HFFc6 (cell line): ENCODE measurements at regions not wholly inside any gene's neighbourhood (a gene's known extent, or its start where the extent isn't known, plus 50 kb on each side); places are given as distances from the start of the nearest gene placed in this dataset.
A peak's percentile ranks its signal among the peaks of the same experiment; 100 is the strongest.

Experiments
- DNase-seq: peaks from one replicate; pipeline ENCODE4 v3.0.0-alpha.2; 2018
- H3K27ac Mint-ChIP-seq: 2 replicates; pipeline ENCODE4 v1.8.0; 2020; ENCODE audit warnings: mild to moderate bottlenecking, mixed read lengths
- H3K27me3 Mint-ChIP-seq: 2 replicates; pipeline ENCODE4 v1.8.0; 2021; ENCODE audit warnings: mild to moderate bottlenecking, moderate library complexity, mixed read lengths; ENCODE audit not compliant: insufficient read depth
- H3K36me3 Mint-ChIP-seq: 2 replicates; pipeline ENCODE4 v1.8.0; 2021; ENCODE audit warnings: low read depth, mixed read lengths
- H3K4me1 Mint-ChIP-seq: 2 replicates; pipeline ENCODE4 v1.8.0; 2020; ENCODE audit warnings: low read depth, mixed read lengths
- H3K4me3 Mint-ChIP-seq: 2 replicates; pipeline ENCODE4 v1.8.0; 2020; ENCODE audit warnings: mild to moderate bottlenecking, moderate library complexity, mixed read lengths
- H3K9me3 Mint-ChIP-seq: 2 replicates; pipeline ENCODE4 v1.8.0; 2020; ENCODE audit warnings: mild to moderate bottlenecking, mixed read lengths
- CTCF ChIP-seq: fragments of 200-600 bp; sonication (generic); IDR thresholded peaks from 2 replicates; pipeline ENCODE4 v1.5.0; 2021; ENCODE audit warnings: antibody characterized with exemption, mild to moderate bottlenecking

GRCh38 chr3:102125994-102126368 lies 276.7 kb downstream of the NFKBIZ start:
- H3K27ac Mint-ChIP-seq: no peak overlapping the region
- H3K9me3 Mint-ChIP-seq: peaks cover 13% of the 10 kb centered on the region; the same call in 1 of the 2 replicates
- no peak for TF ChIP-seq CTCF
- H3K36me3 Mint-ChIP-seq: peaks cover 15% of the 10 kb centered on the region
- H3K4me1 Mint-ChIP-seq: peaks cover 34% of the 10 kb centered on the region
- no peak for DNase-seq
- no peaks in the 10 kb centered on the region; the same call in 1 of the 2 replicates for H3K27me3 Mint-ChIP-seq
- no peak overlapping the region for H3K4me3 Mint-ChIP-seq

DNA sequence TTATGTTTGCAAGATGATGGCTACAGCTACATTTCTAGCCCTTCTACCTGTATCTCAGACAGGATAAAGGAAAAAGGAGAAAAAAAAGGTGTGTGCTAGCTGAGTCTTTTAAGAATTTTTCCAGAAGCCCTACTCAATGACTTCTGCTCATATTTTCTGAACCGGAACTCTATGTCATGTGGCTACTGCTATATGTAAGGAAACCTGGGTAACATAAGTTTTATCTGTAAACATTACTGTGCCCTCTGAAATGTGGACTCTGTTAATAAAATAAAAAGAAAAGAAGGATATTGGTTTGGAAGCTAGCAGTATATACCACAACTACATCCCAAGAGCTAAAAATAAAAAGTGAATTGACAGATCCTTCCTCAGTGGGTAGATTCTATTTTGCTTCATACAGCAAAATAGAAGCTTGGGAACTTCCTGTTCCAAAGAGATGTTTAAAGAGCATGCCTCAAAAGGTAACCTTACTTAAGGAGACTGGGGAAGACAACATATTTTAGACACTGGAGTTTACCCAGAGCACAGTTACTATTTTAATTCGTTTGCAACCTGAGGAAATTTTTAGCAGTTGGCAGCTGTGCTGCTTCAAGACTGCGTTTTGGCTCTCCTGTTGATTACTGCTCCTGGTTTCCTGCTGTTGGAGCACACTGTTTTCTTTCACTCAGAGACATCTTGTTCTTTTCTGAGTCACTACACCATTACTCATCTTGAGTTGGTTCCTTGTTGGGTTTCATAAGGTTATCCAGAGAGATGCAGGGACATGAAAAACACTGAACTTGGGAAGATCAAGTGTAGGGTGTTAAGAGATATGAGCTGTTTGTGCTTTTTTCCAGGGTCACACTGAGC lies 280.7 kb downstream of the NFKBIZ start:
- Mint-ChIP-seq H3K27me3 (no peaks in the 10 kb centered on the region), H3K36me3 (no peaks in the 10 kb centered on the region), H3K27ac (peak overlapping the region; percentile 90), H3K4me1 (peaks cover 19% of the 10 kb centered on the region), H3K4me3 (peak overlapping the region; percentile 25), H3K9me3 (no peaks in the 10 kb centered on the region)
- no peak for TF ChIP-seq CTCF
- peak; percentile 68 for DNase-seq

- Mint-ChIP-seq H3K4me3 (no peak overlapping the region), H3K27me3 (no peaks in the 10 kb centered on the region), H3K27ac (no peak overlapping the region), H3K4me1 (peaks cover 16% of the 10 kb centered on the region), H3K36me3 (no peaks in the 10 kb centered on the region), H3K9me3 (no peaks in the 10 kb centered on the region)
- no peak for DNase-seq
- TF ChIP-seq CTCF: no peak
Observed at GRCh38 chr3:102132370-102132769, 283.1 kb downstream of the NFKBIZ start.

DNA sequence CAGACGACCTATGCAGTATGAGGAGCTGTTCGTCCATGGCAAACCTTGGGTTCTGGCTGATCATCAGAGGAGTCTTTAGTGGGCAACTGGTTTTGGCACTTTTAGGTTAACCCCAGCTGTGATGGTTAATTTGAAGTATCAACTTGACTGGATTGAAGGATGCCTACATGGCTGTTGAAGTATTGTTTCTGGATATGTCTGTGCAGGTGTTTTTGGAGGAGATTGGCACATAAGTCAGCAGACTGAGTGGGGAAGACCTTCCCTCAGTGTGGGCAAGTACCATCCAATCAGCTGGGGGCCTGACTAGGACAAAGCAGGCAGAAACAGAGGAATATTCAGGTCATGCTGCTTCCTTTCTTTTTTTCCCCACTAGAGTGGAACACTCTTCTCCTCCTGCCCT lies 284.1 kb downstream of the NFKBIZ start:
- no peaks in the 10 kb centered on the region for H3K9me3 Mint-ChIP-seq
- no peak for TF ChIP-seq CTCF
- peaks cover 16% of the 10 kb centered on the region for H3K4me1 Mint-ChIP-seq
- no peak for DNase-seq
- H3K27me3 Mint-ChIP-seq: no peaks in the 10 kb centered on the region
- H3K27ac Mint-ChIP-seq: no peak overlapping the region
- H3K4me3 Mint-ChIP-seq: no peak overlapping the region
- no peaks in the 10 kb centered on the region for H3K36me3 Mint-ChIP-seq

- Mint-ChIP-seq H3K27ac (no peak overlapping the region), H3K4me3 (no peak overlapping the region), H3K4me1 (peaks cover 10% of the 10 kb centered on the region), H3K27me3 (no peaks in the 10 kb centered on the region), H3K9me3 (no peaks in the 10 kb centered on the region), H3K36me3 (no peaks in the 10 kb centered on the region)
- no peak for TF ChIP-seq CTCF
- DNase-seq: no peak
Observed at GRCh38 chr3:102135316-102135715, 286.0 kb downstream of the NFKBIZ start.
